HFF-Myc (cell line): ENCODE measurements at regions not wholly inside any gene's neighbourhood (a gene's known extent, or its start where the extent isn't known, plus 50 kb on each side); places are given as distances from the start of the nearest gene placed in this dataset.

ENCODE experiments used
- DNase-seq: peaks from one replicate; pipeline ENCODE4 v3.0.0-alpha.2; 2011; ENCODE audit warnings: low read depth; ENCODE audit errors: extremely low read depth
- H3K4me3 ChIP-seq: replicated peaks from 2 replicates; pipeline ENCODE4 v1.5.1; 2011; ENCODE audit warnings: low read depth, mild to moderate bottlenecking, control low read depth, low read length
- CTCF ChIP-seq: IDR thresholded peaks from 2 replicates; pipeline ENCODE4 v1.5.1; 2012; ENCODE audit warnings: mild to moderate bottlenecking, low read depth, low read length, control low read depth; ENCODE audit errors: missing control alignments

- no peak for TF ChIP-seq CTCF
- H3K4me3 ChIP-seq: no peak overlapping the region
- DNase-seq: no peak
Measured at GRCh38 chr2:75954761-75955160, 244.0 kb upstream of the GCFC2 start.

GRCh38 chr2:75952173-75952572, 241.5 kb upstream of the GCFC2 start:
- no peak overlapping the region for H3K4me3 ChIP-seq
- no peak for DNase-seq
- TF ChIP-seq CTCF: no peak

GRCh38 chr2:75949385-75950030, 238.8 kb upstream of the GCFC2 start:
- DNase-seq: no peak
- H3K4me3 ChIP-seq: no peak overlapping the region
- TF ChIP-seq CTCF: no peak

- no peak for DNase-seq
- no peak for TF ChIP-seq CTCF
- no peak overlapping the region for H3K4me3 ChIP-seq
Measured at GRCh38 chr2:75936311-75936710, 225.6 kb upstream of the GCFC2 start.

- no peak overlapping the region for H3K4me3 ChIP-seq
- no peak for DNase-seq
Measured at GRCh38 chr2:75932996-75933395, 222.3 kb upstream of the GCFC2 start.

GRCh38 chr2:75928093-75928492, 217.4 kb upstream of the GCFC2 start:
- no peak overlapping the region for H3K4me3 ChIP-seq
- DNase-seq: no peak
- no peak for TF ChIP-seq CTCF

More at GRCh38 chr2:75932996-75933395, 222.3 kb upstream of the GCFC2 start:
- no peak for TF ChIP-seq CTCF
